Medulla oblongata (tissue), 1 donor: ENCODE measurements at regions not wholly inside any gene's neighbourhood (a gene's known extent, or its start where the extent isn't known, plus 50 kb on each side); places are given as distances from the start of the nearest gene placed in this dataset.
A peak's percentile ranks its signal among the peaks of the same experiment; 100 is the strongest.
"Not testable (repeated sequence)": the region's sequence is repeated elsewhere in the genome, so short reads cannot be mapped to it uniquely, and the experiment has no call there.

Experiments
- DNase-seq: peaks from one replicate; pipeline ENCODE4 v3.0.0-alpha.2; 2015; ENCODE audit errors: extremely low spot score

GRCh38 chr1:234920136-234920842, 208.3 kb downstream of the TOMM20 start:
- no peak for DNase-seq

GRCh38 chr1:234918961-234919761, 209.5 kb downstream of the TOMM20 start:
- peak; percentile 48 for DNase-seq

- no peak for DNase-seq
Observed at GRCh38 chr1:234918181-234918841, 210.3 kb downstream of the TOMM20 start.

- DNase-seq = no peak
Observed at GRCh38 chr1:234917495-234918180, 211.0 kb downstream of the TOMM20 start.

DNA sequence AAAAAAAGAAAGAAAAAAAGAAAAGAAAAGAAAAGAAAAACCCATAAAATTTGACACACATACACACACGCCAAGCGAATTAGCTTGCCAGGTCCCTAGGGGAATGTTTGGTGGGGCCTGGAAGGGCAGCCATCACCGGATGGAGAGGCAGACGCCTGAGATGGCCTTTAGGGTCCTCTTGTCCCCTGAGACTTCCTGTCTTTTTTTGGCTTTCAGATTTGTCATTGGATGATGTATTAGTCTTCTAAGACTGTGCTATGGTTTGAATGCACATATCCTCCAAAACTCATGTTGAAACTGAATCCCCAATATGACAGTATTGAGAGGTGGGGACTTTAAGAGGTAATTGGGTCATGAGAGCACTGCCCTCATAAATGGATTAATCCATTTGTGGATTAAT, 211.8 kb downstream of the TOMM20 start:
- DNase-seq = no peak

- no peak for DNase-seq
Observed at GRCh38 chr1:234915924-234916675, 212.5 kb downstream of the TOMM20 start.

DNA sequence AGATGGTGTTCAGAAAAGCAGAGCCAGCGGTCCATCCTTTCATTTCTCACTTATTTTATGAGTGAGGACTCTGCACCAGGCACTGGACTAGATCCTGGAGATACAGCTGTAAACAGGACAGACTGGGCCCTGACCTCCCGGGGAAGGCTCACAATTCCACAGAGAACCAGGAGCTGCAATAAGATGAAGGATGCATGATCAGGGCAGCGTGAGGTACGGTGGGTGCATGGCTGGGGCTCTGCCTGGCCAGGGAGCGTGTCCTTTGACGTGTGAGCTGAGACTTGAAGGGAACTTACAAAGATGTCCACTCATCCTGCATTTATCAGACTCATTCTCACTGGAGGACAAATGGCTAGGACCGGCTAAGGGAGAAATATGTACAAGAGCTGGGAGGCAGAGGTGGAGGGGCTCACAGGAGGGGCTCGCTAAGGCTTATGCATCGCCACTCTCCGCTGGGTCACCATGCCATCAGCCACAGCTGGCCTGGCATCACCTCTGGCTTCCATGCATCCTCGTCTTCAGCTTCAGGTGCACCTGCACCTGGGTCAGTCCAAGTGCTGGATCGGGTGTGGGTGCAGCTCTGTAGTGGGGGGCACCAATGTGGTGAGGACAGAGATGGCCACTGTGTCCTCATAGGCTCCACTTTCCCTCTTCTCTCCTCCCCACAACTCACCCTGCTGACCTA, 213.9 kb downstream of the TOMM20 start:
- DNase-seq = no peak

DNA sequence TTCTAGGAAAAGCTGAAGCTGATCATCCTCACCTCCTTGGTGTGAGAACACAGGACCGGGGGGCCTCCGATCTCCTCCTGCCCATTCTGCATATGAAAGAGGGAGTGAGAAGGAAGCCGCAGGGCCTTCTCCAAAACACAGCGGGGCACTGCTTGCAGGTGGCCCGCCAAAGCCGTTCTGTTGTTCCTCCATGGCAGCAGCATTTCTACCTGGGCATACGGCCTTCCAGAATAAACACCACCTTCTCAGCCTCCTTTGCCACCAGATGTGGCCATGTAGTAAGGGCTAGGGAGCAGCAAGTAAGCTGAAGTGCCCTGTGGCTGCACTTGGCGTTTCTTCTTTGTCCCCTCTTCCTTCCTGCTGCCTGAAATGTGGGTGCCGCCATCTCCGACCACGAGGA, 214.9 kb downstream of the TOMM20 start:
- DNase-seq = no peak

GRCh38 chr1:234913278-234913649, 215.4 kb downstream of the TOMM20 start:
- DNase-seq = no peak

- DNase-seq = no peak
Observed at GRCh38 chr1:234912548-234913277, 215.9 kb downstream of the TOMM20 start.

- no peak for DNase-seq
Observed at GRCh38 chr1:234911787-234912186, 216.8 kb downstream of the TOMM20 start.

DNA sequence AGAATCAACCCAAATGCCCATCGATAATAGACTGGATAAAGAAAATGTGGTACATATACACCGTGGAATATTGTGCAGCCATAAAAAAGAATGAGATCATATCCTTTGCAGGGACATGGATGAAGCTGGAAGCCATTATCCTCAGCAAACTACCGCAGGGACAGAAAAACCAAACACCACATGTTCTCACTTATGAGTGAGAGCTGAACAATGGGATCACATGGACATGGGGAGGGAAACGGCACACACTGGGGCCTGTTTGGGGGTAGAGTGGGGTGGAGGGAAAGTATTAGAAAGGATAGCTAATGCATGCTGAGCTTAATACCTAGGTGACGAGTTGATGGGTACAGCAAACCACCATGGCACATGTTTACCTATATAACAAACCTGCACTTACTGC, 217.5 kb downstream of the TOMM20 start:
- DNase-seq = not testable (repeated sequence)

DNA sequence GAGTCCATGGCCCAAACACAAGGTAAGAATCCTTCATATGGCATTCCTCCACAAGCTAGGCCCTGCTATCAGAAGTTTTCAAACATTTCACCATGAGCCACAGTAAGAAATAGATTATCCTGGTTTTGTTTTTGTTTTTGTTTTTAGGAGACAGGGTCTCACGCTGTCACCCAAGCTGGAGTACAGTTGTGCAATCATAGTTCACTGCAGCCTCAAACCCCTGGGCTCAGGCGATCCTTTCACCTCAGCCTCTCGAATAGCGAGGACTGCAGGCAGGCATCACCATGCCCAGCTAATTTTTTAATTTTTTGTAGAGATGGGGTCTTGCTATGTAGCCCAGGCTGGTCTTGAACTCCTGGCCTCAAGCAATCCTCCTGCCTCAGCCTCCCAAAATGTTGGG, 218.8 kb downstream of the TOMM20 start:
- DNase-seq = no peak

GRCh38 chr1:234909307-234909810, 219.3 kb downstream of the TOMM20 start:
- DNase-seq = no peak

DNA sequence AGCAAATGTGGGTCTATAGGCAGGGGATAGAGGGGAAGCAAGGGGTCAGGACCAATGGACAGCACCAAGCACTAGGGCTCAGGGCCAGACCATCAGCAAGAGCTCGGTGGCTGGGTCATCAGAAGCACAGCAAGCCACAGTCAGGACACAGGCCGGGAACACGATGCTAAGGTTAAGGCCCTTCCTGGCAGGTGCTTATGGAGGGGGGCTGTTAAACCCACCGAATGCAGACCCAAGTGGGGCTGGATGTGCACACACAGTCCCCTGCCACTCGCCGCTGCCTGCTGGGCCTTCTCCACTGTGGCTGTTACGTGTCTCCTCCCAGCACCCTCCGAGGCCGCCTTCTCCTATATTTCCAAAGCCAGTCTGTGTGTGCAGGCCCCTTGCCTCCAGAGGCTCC, 220.1 kb downstream of the TOMM20 start:
- DNase-seq = no peak

DNA sequence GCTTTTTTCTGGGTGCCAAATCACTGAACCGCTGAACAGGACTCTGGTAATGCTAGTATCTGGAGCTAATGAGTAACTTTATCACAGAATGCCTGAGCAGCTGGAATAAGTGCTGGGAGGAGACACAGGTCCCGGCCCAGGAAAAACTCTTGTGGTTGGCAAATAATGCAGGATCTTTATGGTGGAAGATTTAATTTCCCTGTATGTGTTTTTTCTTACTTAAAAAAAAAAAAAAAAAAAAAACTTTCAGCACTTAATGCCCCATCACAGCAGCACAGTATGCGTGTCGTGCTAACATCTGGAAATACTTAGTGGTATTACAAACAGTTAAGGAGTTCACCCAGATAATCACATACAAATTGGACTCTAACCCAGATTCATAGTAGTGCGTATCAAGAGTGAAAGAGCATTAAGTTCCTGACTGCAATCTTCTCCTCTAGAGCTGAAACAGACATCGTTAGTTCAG, 220.7 kb downstream of the TOMM20 start:
- no peak for DNase-seq

GRCh38 chr1:234907208-234907939, 221.3 kb downstream of the TOMM20 start:
- DNase-seq = no peak

GRCh38 chr1:234906654-234907053, 222.0 kb downstream of the TOMM20 start:
- no peak for DNase-seq
